Spleen (tissue), 7 donors: ENCODE measurements at regions not wholly inside any gene's neighbourhood (a gene's known extent, or its start where the extent isn't known, plus 50 kb on each side); places are given as distances from the start of the nearest gene placed in this dataset.

ENCODE experiments used
- POLR2AphosphoS5 ChIP-seq, 3 donors: sonication (generic); formaldehyde crosslinking; IDR thresholded peaks; one replicate each; pipeline ENCODE4 v1.5.1; 2017; ENCODE audit warnings: antibody characterized with exemption in 3 of 3
- TF ChIP-seq, protein P1 (sequence below), 11 experiments: fragments of 200-600 bp in 7 of 11; fragments of 450-650 bp in 4 of 11; sonication (generic) in 4 of 11; IDR thresholded peaks in 8 of 11; conservative IDR thresholded peaks in 3 of 11; 1 replicate in 7 of 11; 2 replicates in 4 of 11; pipeline versions ENCODE4 v1.4.0 to v1.8.0; 2016 to 2021; ENCODE audit warnings: antibody characterized with exemption in 11 of 11, inconsistent platforms in 4 of 11, mild to moderate bottlenecking in 1 of 11
- donor health status: DM: no; HTN: no; CAD: no; lungs with moderate emphysema.
- donor health status: DM: no; HTN: no; CAD: no.
- donor health status: DM: no; HTN: no; CAD: no.

DNA sequence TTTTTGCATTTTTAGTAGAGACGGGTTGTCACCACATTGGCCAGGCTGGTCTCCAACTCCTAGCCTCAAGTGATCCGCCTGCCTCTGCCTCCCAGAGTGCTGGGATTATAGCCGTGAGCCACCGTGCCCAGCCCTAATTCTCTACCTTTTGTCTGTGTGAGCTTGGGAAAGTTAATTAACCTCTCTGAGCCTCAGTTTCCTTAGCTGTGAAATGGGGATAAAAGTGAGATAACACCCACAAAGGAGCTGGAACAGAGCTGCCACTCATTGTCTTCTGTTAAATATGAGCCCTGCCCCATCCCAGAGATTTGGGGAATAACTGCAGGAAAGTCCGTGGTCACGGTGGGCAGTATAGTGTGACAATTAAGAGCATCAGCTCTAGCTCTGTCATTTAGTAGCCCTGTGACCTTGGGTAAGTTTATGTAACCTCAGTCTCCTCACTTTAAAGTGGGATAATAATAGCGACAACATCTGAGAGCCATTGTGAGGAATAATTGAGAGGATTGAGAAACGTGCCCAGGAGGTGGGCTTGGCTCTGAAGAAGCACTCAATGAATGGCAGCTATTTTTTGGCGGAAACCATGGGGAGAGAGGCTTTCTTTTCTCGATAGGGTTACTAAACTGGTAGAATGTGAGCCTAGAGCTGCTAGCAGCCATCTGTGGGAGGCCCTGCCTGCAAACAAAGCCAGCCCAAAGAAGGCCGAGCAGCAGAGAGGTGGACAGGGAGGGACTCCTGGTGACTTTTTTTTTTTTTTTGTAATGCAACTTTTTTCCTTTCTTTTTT is 60.8 kb upstream of the MED13L start:
- TF ChIP-seq, protein P1, sequence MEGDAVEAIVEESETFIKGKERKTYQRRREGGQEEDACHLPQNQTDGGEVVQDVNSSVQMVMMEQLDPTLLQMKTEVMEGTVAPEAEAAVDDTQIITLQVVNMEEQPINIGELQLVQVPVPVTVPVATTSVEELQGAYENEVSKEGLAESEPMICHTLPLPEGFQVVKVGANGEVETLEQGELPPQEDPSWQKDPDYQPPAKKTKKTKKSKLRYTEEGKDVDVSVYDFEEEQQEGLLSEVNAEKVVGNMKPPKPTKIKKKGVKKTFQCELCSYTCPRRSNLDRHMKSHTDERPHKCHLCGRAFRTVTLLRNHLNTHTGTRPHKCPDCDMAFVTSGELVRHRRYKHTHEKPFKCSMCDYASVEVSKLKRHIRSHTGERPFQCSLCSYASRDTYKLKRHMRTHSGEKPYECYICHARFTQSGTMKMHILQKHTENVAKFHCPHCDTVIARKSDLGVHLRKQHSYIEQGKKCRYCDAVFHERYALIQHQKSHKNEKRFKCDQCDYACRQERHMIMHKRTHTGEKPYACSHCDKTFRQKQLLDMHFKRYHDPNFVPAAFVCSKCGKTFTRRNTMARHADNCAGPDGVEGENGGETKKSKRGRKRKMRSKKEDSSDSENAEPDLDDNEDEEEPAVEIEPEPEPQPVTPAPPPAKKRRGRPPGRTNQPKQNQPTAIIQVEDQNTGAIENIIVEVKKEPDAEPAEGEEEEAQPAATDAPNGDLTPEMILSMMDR (IDR thresholded peaks at IDR 0.05 in 8 of 11, conservative IDR thresholded peaks at IDR 0.05 in 3 of 11) = no peak
- TF ChIP-seq POLR2AphosphoS5 (IDR thresholded peaks at IDR 0.05) = no peak
